HG02623 (cell line): ENCODE measurements at regions not wholly inside any gene's neighbourhood (a gene's known extent, or its start where the extent isn't known, plus 50 kb on each side); places are given as distances from the start of the nearest gene placed in this dataset.
A peak's percentile ranks its signal among the peaks of the same experiment; 100 is the strongest.

Source experiments
- ATAC-seq: cut with Tn5 transposase; IDR thresholded peaks from one replicate; pipeline ENCODE4 v1.9.1; 2021; ENCODE audit warnings: moderate library complexity; ENCODE audit not compliant: unreplicated experiment

DNA sequence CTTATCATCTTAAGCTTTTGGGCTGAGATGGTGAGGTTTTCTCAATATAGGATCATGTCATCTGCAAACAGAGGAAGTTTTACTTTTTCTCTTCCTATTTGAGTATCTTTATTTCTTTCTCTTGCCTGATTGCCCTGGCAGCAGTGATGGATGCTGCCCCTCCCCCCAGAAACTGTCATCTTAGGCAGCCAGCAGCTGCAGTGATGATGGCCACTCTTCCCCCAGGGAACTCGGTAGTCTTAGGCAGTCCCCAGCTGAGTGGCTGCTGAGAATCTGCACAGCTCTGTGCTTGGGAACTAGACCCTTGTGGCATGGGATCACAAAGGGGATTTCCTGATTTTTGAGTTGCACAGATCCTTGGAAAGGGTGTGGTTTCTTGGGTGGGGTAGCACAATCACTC is 791.1 kb upstream of the ALCAM start:
- ATAC-seq = no peak

DNA sequence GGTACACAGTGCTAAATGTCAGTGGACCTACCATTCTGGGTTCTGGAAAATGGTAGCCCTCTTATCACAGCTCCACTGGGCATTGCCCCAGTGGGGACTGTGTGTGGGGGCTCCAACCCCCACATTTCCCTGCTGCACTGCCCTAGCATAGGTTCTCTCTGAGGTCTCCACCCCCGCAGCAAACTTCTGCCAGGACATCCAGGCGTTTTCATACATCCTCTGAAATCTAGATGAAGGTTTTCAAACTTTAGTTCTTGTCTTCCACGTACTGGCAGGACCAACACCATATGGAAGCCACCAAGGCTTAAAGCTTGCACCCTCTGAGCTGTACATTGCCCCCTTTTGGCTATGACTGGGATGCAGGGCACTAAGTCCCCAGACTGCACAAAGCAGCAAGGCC is 788.2 kb upstream of the ALCAM start:
- no peak for ATAC-seq

DNA sequence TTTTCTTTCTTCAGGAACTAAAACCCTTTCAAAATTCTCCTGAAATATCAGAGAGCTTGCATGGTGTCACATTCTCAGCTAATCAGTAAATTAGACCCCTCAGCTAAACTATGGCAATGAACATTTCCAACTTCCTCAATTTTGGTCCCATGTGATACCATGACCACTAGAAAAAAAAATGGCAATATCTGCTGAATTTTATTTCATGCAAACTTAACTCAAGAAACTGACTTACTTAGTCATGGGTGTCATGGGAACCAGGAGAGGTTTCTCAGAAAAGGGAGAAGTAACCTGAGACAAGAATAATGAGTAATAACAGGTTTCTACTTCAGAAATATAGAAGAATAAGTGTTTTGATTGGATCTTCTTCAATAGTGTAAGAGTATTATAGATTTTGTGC is 784.6 kb upstream of the ALCAM start:
- ATAC-seq = no peak

DNA sequence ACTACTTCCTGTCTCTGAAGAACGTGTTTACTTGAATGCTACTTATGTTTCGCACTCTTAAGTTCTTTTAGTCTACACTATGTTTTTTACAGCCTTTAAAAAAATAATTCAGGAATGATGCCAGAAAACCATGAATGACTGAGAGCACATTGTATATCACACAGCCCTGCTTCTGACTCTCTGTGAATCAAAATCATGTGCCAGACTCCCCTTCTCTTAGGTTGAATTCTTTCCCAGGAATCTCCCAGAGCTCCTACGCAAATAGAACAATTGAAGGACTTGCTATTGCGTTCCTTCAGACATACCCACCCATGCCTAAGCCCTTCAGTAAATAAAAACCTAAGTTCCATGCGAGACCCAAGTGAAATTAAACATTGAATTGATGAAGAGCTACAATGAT is 782.0 kb upstream of the ALCAM start:
- ATAC-seq = no peak

DNA sequence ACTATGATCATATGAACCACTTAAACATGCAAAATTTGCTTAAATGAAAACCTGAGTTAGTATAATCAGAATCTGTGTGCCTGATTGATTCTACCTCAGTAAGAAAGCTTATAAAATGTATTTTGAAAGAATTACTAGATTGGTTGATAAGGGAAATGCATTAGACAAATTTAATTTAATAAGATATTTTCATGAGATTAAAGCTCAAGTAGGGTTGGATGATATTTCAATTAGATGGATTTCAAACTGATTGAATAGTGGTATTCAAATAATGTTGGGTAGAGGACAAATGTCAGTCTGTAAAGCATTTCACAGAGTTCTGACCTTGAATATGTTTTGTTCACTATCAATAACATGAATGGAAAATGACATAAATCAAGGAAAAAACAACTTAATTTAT is 780.4 kb upstream of the ALCAM start:
- ATAC-seq = no peak

DNA sequence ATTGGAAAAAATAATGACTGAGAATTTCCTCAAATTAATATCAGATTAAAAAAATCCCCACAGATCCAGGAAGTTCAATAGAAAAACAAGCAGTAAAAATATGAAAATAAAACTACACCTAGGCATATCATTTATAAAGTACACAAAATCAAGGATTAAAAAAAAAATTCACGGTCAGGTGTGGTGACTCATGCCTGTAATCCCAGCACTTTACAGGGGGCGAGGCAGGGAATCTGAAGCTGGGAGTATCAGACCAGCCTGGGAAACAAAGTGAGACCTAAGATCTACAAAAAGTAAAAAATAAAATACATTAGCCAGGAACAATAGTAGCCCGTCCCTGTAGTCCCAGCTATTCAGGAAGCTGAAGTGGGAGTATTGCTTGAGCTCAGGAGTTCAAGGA is 778.3 kb upstream of the ALCAM start:
- ATAC-seq = no peak

DNA sequence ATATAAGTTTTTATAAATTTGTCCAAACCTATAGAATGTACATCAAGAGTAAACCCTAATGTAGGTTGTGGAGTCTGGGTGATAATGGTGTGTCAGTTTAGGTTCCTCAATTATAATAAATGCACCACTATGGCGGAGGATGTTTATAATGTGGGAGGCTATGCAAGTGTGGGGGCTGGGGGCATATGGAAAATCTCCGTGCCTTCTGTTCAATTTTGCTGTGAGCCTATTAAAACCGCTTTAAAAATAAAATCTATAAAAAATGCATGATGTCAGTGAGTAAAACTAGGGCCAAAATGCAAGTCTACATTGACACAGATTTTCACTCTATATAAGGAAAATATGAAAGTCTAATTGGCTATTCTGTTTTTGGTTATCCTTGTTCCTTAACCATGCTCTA is 774.9 kb upstream of the ALCAM start:
- no peak for ATAC-seq

DNA sequence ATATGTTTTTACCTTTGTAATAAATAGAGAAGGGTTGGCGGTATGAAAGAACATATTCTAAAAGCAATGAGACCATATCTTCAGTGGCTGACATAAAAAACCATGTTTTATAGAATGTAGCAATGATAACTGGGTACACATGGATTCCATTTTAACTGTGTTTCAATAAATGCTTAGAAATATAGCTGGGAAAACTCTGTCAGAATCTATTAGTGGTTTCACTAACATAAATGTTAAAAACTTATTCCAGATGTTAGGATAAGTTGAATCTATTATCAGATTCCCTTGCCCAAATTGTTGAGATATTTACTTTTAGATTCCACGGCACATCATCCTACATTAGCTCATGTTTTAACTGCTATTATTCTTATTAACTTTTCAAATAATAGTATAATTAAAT is 772.2 kb upstream of the ALCAM start:
- ATAC-seq = no peak

DNA sequence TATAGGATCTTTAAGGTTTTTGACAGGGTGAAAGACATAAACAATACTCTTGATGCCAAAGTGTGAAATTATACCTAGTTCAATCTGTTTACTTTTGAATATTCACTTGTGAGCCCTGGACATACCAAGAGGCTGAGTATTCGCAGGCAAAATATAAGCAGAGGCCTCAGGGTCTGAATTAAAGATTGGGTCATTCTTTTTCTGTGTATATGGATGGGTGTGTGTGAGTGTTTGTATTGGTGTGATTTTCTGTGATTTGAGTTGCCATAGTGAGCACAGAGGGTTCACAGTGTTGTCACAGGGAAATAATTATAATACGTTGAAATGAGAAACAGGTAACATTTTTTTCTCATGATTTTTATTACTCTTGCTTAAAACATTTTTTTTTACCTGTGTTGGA is 770.7 kb upstream of the ALCAM start:
- ATAC-seq = no peak

DNA sequence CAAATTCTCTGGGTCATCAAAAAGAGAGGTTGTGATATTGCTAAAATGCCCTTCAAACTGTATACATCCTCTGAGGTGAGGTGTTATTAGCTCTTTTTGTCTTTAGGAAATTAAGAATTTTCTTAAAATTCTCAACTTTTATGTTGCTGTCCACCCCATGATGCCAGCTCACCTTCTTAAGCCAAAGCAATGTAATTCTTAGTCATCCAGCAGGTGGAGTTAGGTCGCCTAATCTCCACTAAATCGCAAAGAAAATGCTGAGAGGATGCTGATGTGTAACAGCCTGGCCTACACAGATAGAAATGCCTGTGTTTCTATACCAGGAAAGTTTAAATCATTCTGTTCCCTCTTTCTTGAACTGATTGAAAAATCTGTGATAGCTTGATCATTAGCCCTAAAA is 770.2 kb upstream of the ALCAM start:
- ATAC-seq = peak; percentile 92

DNA sequence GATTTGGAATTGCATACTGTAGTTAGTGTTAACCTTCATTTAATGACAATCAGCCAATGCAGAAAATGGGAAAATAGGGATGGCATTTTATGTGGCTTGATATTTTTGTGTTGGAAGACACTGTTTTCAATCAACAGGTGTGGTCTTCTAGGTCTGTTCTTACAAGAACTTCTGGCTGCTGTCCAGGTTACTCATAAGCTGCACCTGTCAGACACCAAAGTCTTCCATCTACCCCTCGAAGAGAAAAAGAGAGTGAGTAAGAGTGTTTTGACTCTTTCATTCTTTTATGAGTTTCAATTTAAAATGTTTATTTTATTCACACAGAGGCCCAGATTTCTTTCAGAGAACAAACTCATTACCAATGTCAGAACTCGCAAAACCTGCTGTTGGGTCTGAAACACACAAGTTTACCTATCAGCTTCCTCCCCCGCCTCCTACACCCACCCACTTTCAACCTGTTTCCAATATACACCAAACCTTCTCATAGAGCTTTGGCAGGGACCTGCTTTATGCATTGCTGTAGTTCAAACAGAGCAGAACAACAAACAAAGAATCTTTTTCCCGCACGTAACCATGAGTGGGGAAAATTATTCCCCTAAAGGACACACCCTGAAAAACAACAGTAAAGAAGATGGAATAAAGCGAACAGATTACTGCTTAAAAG is 767.7 kb upstream of the ALCAM start:
- ATAC-seq = no peak

DNA sequence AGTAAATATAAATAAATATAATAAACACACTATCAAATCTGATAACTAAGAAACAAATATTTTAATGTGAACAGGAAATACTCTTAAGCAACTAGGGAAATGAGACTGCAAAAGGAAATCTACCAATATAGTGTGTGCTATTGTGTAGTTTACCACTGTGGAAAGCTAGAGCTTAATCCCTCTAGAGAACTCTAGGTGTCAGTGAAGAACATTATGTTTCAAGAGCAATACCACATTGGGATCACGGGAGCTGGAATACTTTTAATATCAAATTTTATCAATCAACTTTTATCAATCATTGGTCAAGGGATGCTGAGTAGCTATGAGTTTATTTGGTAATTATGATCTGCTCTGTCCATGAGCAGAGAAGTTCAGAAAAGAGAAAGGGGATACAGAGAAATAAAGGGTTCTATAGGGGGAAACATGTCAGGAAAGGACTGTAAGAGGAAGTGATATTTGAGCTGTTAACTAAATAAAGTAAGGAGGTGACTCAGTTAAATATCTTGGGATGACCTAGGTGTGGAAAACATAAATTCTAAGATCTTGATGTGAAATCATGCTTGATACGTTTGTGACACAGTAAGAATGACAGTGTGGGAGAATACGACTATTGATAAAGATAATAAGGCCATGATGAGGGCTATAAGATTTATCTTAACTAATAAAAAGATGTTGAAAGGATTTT is 762.2 kb upstream of the ALCAM start:
- no peak for ATAC-seq

DNA sequence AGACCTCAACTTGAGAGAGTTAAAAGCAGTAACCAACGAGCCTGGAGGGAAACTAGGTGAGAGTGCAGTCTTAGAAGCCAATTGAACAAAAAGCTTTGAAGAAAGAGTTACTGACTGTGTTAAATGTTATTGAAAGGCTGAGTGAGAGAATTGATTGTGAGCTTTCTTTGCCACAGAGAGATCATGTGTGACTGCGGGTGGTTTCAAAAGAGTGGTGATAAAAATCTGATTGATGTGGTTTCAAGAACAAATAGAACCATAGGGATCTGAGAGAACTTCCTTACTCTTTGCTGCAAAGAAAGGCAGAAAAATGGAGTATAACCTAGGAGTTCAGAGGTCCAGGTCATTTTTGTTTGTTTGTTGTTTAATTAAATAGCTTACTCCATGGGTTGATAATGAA is 759.9 kb upstream of the ALCAM start:
- ATAC-seq = no peak

DNA sequence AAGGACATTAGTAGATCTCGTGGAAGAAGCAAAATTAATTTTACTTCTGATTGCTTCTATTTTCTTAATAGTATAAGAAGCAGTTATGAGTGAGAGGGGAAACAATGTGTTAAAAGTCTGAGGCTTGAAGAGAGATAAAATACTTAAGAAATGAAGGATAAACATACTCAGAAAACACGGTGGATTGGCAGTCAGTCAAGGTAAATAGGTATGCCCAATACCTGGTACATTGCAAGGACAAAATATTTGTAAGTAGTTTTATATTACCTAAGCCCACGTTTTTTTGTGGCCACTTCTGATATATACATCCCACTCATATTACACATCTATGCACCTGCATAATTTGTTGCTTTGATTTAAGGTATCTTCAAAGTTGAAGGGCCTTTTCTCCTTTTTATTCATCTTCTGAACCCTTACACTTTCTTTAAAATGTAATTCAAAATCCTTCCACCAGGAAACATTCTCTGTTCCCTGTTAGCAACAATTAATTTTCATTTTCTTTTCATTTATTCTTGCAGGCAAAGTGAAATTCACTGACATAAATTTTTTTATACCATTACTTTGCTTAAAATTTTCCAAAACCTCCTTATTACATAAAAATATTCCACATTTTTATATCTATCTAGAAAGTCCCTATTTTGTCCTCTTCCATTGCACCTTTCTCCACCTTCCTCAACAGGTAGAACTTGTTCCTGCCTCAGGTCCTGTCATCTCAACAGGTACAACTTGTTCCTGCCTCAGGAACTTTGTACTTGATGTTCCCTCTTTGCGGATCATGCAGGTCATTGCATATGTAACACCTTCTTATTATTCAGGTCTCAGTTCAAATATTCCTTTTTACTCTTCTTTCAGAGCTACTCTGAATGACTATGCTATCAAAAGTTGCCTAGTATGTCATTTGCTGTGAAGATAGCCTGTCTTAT is 755.7 kb upstream of the ALCAM start:
- no peak for ATAC-seq

DNA sequence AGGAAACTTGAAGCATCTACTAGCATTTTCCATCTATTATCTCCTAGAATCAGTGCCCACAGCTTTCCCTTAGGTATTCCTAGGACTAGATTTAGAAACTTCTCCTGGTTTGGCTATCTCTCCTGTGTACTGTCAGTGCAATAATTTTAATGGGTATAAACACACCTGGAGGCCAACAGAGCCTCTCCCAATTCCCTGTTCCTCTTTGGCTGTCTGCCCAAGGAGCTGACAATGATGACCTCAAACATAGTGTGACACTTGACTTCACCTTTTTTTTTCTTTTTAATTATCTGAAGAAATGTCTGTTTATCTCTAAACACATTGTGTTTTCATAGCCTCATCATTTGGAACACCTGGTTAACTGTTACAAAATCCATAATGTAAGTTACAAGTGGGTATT is 754.5 kb upstream of the ALCAM start:
- no peak for ATAC-seq

DNA sequence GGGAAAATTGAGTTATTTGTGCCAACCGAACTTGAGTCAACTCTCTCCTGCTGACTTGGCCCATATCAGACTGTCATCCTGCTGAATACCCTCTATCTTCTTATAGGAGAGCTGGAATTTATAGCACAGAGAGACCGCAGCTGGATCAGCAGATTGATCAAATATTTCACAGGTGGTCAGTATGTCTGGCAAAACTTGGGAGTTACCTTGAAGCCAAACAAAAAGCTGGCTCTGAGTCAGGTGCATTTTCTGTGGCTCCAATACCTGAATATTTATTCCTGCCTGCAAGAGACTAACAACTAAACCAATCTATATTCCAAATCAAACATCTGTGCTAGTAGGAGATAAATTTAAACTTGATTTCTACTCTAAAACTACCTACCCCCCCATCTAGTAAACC is 752.1 kb upstream of the ALCAM start:
- no peak for ATAC-seq

DNA sequence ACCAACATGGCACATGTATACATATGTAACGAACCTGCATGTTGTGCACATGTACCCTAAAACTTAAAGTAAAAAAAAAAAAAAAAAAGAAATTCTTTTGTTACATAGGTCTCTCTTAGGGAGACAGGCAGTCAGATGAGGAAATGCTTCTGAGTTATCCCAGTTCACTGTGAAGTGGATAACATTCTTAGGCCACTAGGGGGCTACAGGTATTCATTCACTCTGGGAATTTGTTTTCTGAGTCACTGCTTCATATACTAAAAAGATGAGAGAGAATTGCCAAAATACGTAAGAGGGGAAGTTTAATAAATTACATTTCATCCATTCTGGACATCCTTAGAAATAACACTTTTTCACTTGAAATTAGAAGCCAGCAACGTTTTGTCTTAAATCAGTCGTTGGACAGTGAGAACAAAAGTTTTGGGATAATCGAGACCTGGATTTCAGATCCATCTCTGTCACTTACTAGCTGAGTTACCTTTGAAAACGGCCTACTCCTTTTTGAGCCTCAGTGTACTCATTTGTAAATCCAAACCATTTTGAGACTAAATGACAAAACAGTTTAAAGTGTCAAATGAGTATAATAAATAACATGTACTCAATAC is 738.4 kb upstream of the ALCAM start:
- peak; percentile 54 for ATAC-seq

DNA sequence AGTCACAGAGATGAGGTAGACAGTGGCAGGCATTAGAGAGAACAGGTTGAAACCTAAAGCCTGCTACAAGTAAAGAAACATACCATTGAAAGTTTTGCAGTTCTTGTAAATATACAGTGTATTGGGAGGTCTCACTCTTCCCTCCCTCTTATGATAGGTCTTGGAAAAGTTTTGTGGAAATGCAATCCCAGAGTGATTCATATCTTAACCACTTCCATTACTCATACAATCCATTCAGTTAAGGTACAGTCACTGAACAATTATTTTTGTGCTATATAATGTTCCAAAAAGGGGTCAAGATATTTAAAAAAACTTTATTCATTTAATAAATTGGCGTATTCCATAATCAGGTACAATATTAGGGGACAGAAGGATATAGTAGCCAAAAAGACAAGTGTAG is 737.7 kb upstream of the ALCAM start:
- no peak for ATAC-seq

DNA sequence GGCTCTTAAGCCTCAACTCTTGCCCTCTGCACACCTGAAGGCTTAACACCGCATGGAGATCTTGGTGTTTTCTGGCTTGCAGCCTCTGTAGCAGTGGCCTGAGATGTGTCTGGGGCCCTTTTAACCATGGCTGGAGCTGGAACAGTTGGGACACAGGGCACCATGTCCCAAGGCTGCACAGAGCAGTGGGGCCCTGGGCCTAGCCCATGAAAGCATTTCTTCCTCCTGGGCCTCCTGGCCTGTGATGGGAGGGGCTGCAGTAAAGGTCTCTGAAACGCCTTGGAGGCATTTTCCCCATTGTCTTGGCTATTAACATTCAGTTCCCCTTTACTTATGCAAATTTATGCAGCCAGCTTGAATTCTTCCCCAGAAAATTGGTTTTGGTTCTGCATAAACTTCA is 735.5 kb upstream of the ALCAM start:
- ATAC-seq = no peak

DNA sequence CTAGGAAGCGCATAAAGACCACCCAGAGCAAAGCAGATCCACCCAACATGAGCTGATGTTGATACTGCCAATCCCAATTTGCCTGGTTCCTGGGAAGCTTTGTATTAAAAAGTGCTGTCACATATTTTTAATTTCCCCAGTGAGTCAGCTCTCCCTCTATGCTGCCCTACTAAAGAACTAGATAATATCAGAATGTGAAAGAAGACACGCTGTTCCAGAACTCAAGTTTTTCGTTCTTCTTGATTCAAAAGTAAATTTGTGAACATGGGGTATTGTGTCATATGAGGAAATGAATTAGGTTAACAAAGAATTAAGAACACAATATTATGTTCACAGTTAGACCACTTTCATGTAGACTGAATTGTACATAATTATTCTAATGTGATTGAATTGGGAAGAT is 734.2 kb upstream of the ALCAM start:
- ATAC-seq = no peak

DNA sequence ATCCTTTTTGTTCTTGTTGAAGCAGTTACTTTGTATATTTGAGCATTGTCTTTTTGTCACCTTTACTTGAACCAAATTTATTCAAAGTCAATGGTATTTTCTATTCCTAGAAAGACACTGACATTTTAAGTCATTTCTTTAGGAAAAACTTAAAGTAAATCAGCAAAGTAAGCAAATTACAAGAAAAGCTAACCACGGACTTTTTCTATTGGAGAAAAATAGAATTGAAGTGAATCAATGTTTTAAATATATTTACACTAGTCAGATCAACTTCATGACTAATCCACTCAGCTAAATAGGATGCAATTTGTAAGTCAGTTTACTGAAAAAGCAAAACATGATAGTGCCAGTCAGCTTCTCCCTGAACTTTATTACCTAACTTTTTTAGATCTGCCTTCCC is 733.8 kb upstream of the ALCAM start:
- no peak for ATAC-seq
